GM19035 (cell line): ENCODE measurements at regions not wholly inside any gene's neighbourhood (a gene's known extent, or its start where the extent isn't known, plus 50 kb on each side); places are given as distances from the start of the nearest gene placed in this dataset.

ENCODE experiments used
- ATAC-seq: cut with Tn5 transposase; IDR thresholded peaks from one replicate; pipeline ENCODE4 v1.9.1; 2021; ENCODE audit not compliant: unreplicated experiment

GRCh38 chr7:118076564-118076963 lies 107.4 kb upstream of the LSM8 start:
- ATAC-seq, result no peak

- no peak for ATAC-seq
Measured at GRCh38 chr7:118078015-118078414, 105.9 kb upstream of the LSM8 start.

- ATAC-seq, result no peak
Measured at GRCh38 chr7:118079369-118079768, 104.6 kb upstream of the LSM8 start.

- peak; percentile 92 for ATAC-seq
Measured at GRCh38 chr7:118080947-118081346, 103.0 kb upstream of the LSM8 start.

GRCh38 chr7:118082506-118082905 lies 101.5 kb upstream of the LSM8 start:
- ATAC-seq, result no peak

- ATAC-seq, result no peak
Measured at GRCh38 chr7:118085000-118085399, 99.0 kb upstream of the LSM8 start.

- no peak for ATAC-seq
Measured at GRCh38 chr7:118087126-118087525, 96.8 kb upstream of the LSM8 start.

GRCh38 chr7:118094044-118094443 lies 89.9 kb upstream of the LSM8 start:
- ATAC-seq, result no peak

GRCh38 chr7:118104812-118105441 lies 79.0 kb upstream of the LSM8 start:
- ATAC-seq, result peak; percentile 69

GRCh38 chr7:118109607-118110006 lies 74.4 kb upstream of the LSM8 start:
- no peak for ATAC-seq

GRCh38 chr7:118110178-118110925 lies 73.6 kb upstream of the LSM8 start:
- no peak for ATAC-seq

GRCh38 chr7:118111347-118111746 lies 72.6 kb upstream of the LSM8 start:
- ATAC-seq, result no peak

- no peak for ATAC-seq
Measured at GRCh38 chr7:118114175-118114574, 69.8 kb upstream of the LSM8 start.

GRCh38 chr7:118129041-118129795 lies 54.7 kb upstream of the LSM8 start:
- peak; percentile 60 for ATAC-seq

- ATAC-seq, result no peak
Measured at GRCh38 chr7:118132764-118133163, 51.2 kb upstream of the LSM8 start.
